Natural killer cell (primary cell): ENCODE measurements at regions not wholly inside any gene's neighbourhood (a gene's known extent, or its start where the extent isn't known, plus 50 kb on each side); places are given as distances from the start of the nearest gene placed in this dataset.

Experiments
- ATAC-seq, 3 donors: fragments of 150-1000 bp in 2 of 3; fragments of 200-7000 bp in 1 of 3; cut with Tn5 transposase; 1 replicate in 1 of 3; 2 replicates in 2 of 3; pipeline ENCODE4 v1.10.0; 2021; ENCODE audit warnings: mild to moderate bottlenecking in 2 of 3, moderate library complexity in 2 of 3
- DNase-seq, 2 donors: peaks; one replicate each; pipeline versions ENCODE4 v3.0.0 to v3.0.0-alpha.2; 2013 to 2021; ENCODE audit warnings: mixed read lengths in 1 of 2
- H3K27ac ChIP-seq: one replicate; pipeline ENCODE4 v1.5.1; 2013; ENCODE audit warnings: mild to moderate bottlenecking, low read length
- H3K27me3 ChIP-seq: one replicate; pipeline ENCODE4 v1.6.1; 2013; ENCODE audit warnings: low read length; ENCODE audit not compliant: control insufficient read depth, insufficient read depth
- H3K36me3 ChIP-seq: one replicate; pipeline ENCODE4 v1.6.1; 2013; ENCODE audit warnings: low read length; ENCODE audit not compliant: control insufficient read depth, insufficient read depth
- H3K4me1 ChIP-seq: one replicate; pipeline ENCODE4 v1.6.1; 2013; ENCODE audit warnings: low read length; ENCODE audit not compliant: control insufficient read depth, insufficient read depth
- H3K4me3 ChIP-seq: one replicate; pipeline ENCODE4 v1.5.1; 2013; ENCODE audit warnings: low read length
- H3K9me3 ChIP-seq: one replicate; pipeline ENCODE4 v1.6.1; 2013; ENCODE audit warnings: low read length; ENCODE audit not compliant: control insufficient read depth, insufficient read depth
- H3K27ac Mint-ChIP-seq, 2 donors: one replicate each; pipeline ENCODE4 v1.8.0; 2022; ENCODE audit warnings: mild to moderate bottlenecking in 2 of 2, mixed read lengths in 2 of 2, moderate library complexity in 1 of 2
- H3K27me3 Mint-ChIP-seq, 2 donors: one replicate each; pipeline ENCODE4 v1.8.0; 2022; ENCODE audit warnings: low read depth in 2 of 2, mixed read lengths in 2 of 2
- H3K36me3 Mint-ChIP-seq: one replicate; pipeline ENCODE4 v1.8.0; 2022; ENCODE audit warnings: mixed read lengths
- H3K4me1 Mint-ChIP-seq, 2 donors: one replicate each; pipeline ENCODE4 v1.8.0; 2022; ENCODE audit warnings: mixed read lengths in 2 of 2
- H3K4me3 Mint-ChIP-seq: one replicate; pipeline ENCODE4 v1.8.0; 2022; ENCODE audit warnings: mild to moderate bottlenecking, moderate library complexity, mixed read lengths
- H3K9me3 Mint-ChIP-seq, 2 donors: one replicate each; pipeline ENCODE4 v1.8.0; 2022; ENCODE audit warnings: mixed read lengths in 2 of 2
- CTCF ChIP-seq: fragments of 200-600 bp; IDR thresholded peaks from one replicate; pipeline ENCODE4 v1.8.0; 2022; ENCODE audit warnings: antibody characterized with exemption
- WGBS: methylation state at CpG from one replicate; pipeline ENCODE4 v1.1.7; 2013; ENCODE audit warnings: missing lambda C conversion rate; ENCODE audit not compliant: insufficient coverage; 5-methylcytosine and 5-hydroxymethylcytosine counted together
- intact Hi-C: fragments of 100-400 bp; cut with micrococcal nuclease; formaldehyde crosslinking; loops from one replicate; pipeline ENCODE4 v1.14.2; 2022

GRCh38 chr6:21348504-21349195, 244.9 kb upstream of the SOX4 start:
- H3K4me1 Mint-ChIP-seq: no peaks in the 10 kb centered on the region
- peaks cover 0 to 3% of the 10 kb centered on the region in 2 donors for H3K9me3 Mint-ChIP-seq
- peaks cover 5 to 11% of the 10 kb centered on the region in 2 donors for H3K27me3 Mint-ChIP-seq
- WGBS: 78% methylated on average over 6 of the region's 7 CpGs
- no peaks in the 10 kb centered on the region for H3K4me1 ChIP-seq
- no peaks in the 10 kb centered on the region for H3K36me3 Mint-ChIP-seq
- no peak for TF ChIP-seq CTCF
- no peak overlapping the region for H3K4me3 Mint-ChIP-seq
- H3K27me3 ChIP-seq: no peaks in the 10 kb centered on the region
- ATAC-seq (no peak), DNase-seq (no peak)
- H3K27ac ChIP-seq: no peak overlapping the region
- no peak overlapping the region for H3K27ac Mint-ChIP-seq
- no peaks in the 10 kb centered on the region for H3K9me3 ChIP-seq
- H3K4me3 ChIP-seq: no peak overlapping the region
- intact Hi-C loops: no loop called here
- no peaks in the 10 kb centered on the region for H3K36me3 ChIP-seq

- intact Hi-C loops: no loop called here
- Histone ChIP-seq H3K27me3 (no peaks in the 10 kb centered on the region), H3K4me1 (no peaks in the 10 kb centered on the region), H3K4me3 (no peak overlapping the region), H3K36me3 (no peaks in the 10 kb centered on the region), H3K9me3 (no peaks in the 10 kb centered on the region), H3K27ac (no peak overlapping the region)
- H3K27ac Mint-ChIP-seq: no peak overlapping the region
- DNase-seq (no peak), ATAC-seq (no peak)
- H3K4me1 Mint-ChIP-seq: no peaks in the 10 kb centered on the region
- H3K27me3 Mint-ChIP-seq: peaks cover 2 to 6% of the 10 kb centered on the region in 2 donors
- no peaks in the 10 kb centered on the region for H3K36me3 Mint-ChIP-seq
- H3K4me3 Mint-ChIP-seq: no peak overlapping the region
- peaks cover 0 to 3% of the 10 kb centered on the region in 2 donors for H3K9me3 Mint-ChIP-seq
- 82% methylated on average over 3 of the region's 3 CpGs for WGBS
- no peak for TF ChIP-seq CTCF
These were observed 243.7 kb upstream of the SOX4 start for GRCh38 chr6:21349834-21350233.

- Mint-ChIP-seq H3K27ac (no peak overlapping the region), H3K27me3 (peaks cover 2 to 6% of the 10 kb centered on the region in 2 donors), H3K4me3 (no peak overlapping the region), H3K36me3 (no peaks in the 10 kb centered on the region), H3K4me1 (no peaks in the 10 kb centered on the region), H3K9me3 (peaks cover 0 to 3% of the 10 kb centered on the region in 2 donors)
- Histone ChIP-seq H3K4me3 (no peak overlapping the region), H3K4me1 (no peaks in the 10 kb centered on the region), H3K36me3 (no peaks in the 10 kb centered on the region), H3K27ac (no peak overlapping the region), H3K9me3 (no peaks in the 10 kb centered on the region), H3K27me3 (no peaks in the 10 kb centered on the region)
- 92% methylated on average over 5 of the region's 5 CpGs for WGBS
- intact Hi-C loops: no loop called here
- TF ChIP-seq CTCF: no peak
- DNase-seq (no peak), ATAC-seq (no peak)
These were observed 242.6 kb upstream of the SOX4 start for GRCh38 chr6:21350926-21351325.

- 100% methylated on average over 2 of the region's 2 CpGs for WGBS
- Mint-ChIP-seq H3K36me3 (no peaks in the 10 kb centered on the region), H3K4me1 (no peaks in the 10 kb centered on the region), H3K27me3 (no peaks in the 10 kb centered on the region), H3K4me3 (no peak overlapping the region), H3K27ac (no peak overlapping the region), H3K9me3 (no peaks in the 10 kb centered on the region)
- ATAC-seq (no peak), DNase-seq (no peak)
- Histone ChIP-seq H3K4me3 (no peak overlapping the region), H3K9me3 (no peaks in the 10 kb centered on the region), H3K36me3 (no peaks in the 10 kb centered on the region), H3K27ac (no peak overlapping the region), H3K27me3 (no peaks in the 10 kb centered on the region), H3K4me1 (no peaks in the 10 kb centered on the region)
- TF ChIP-seq CTCF: no peak
- intact Hi-C loops: no loop called here
These were observed 241.4 kb upstream of the SOX4 start for GRCh38 chr6:21352131-21352530.
